Inferior parietal cortex (tissue), 1 donor: ENCODE measurements at regions not wholly inside any gene's neighbourhood (a gene's known extent, or its start where the extent isn't known, plus 50 kb on each side); places are given as distances from the start of the nearest gene placed in this dataset.
"Not testable (repeated sequence)": the region's sequence is repeated elsewhere in the genome, so short reads cannot be mapped to it uniquely, and the experiment has no call there.

Experiments
- DNase-seq: peaks from one replicate; pipeline ENCODE4 v3.0.0-alpha.2; 2016; ENCODE audit errors: extremely low spot score

GRCh38 chr5:111635151-111635902 is 121.7 kb downstream of the NREP start:
- peak; percentile 27 for DNase-seq

- no peak for DNase-seq
Measured at GRCh38 chr5:111631328-111631727, 119.0 kb upstream of the STARD4 start.

- no peak for DNase-seq
Measured at GRCh38 chr5:111628901-111629300, 116.6 kb upstream of the STARD4 start.

GRCh38 chr5:111627862-111628261 is 115.5 kb upstream of the STARD4 start:
- no peak for DNase-seq

- DNase-seq: no peak
Measured at GRCh38 chr5:111626473-111627148, 114.3 kb upstream of the STARD4 start.

GRCh38 chr5:111618623-111619271 is 106.4 kb upstream of the STARD4 start:
- no peak for DNase-seq

GRCh38 chr5:111615054-111615453 is 102.7 kb upstream of the STARD4 start:
- DNase-seq: no peak

- DNase-seq: not testable (repeated sequence)
Measured at GRCh38 chr5:111612013-111612630, 99.8 kb upstream of the STARD4 start.

GRCh38 chr5:111606194-111606593 is 93.9 kb upstream of the STARD4 start:
- DNase-seq: no peak

GRCh38 chr5:111603446-111603827 is 91.1 kb upstream of the STARD4 start:
- no peak for DNase-seq

GRCh38 chr5:111602817-111603445 is 90.6 kb upstream of the STARD4 start:
- DNase-seq: no peak

GRCh38 chr5:111598996-111599395 is 86.7 kb upstream of the STARD4 start:
- no peak for DNase-seq

- DNase-seq: no peak
Measured at GRCh38 chr5:111597491-111597890, 85.2 kb upstream of the STARD4 start.

GRCh38 chr5:111596705-111597104 is 84.4 kb upstream of the STARD4 start:
- no peak for DNase-seq

GRCh38 chr5:111595425-111595824 is 83.1 kb upstream of the STARD4 start:
- DNase-seq: no peak

- no peak for DNase-seq
Measured at GRCh38 chr5:111589316-111589715, 77.0 kb upstream of the STARD4 start.

- DNase-seq: no peak
Measured at GRCh38 chr5:111587728-111588127, 75.4 kb upstream of the STARD4 start.

GRCh38 chr5:111585946-111586345 is 73.6 kb upstream of the STARD4 start:
- no peak for DNase-seq

GRCh38 chr5:111585291-111585690 is 73.0 kb upstream of the STARD4 start:
- no peak for DNase-seq

GRCh38 chr5:111584651-111585050 is 72.3 kb upstream of the STARD4 start:
- no peak for DNase-seq

GRCh38 chr5:111583758-111584203 is 71.4 kb upstream of the STARD4 start:
- DNase-seq: no peak
